ENCODE measurements at regions not wholly inside any gene's neighbourhood (a gene's known extent, or its start where the extent isn't known, plus 50 kb on each side); places are given as distances from the start of the nearest gene placed in this dataset.

DNA sequence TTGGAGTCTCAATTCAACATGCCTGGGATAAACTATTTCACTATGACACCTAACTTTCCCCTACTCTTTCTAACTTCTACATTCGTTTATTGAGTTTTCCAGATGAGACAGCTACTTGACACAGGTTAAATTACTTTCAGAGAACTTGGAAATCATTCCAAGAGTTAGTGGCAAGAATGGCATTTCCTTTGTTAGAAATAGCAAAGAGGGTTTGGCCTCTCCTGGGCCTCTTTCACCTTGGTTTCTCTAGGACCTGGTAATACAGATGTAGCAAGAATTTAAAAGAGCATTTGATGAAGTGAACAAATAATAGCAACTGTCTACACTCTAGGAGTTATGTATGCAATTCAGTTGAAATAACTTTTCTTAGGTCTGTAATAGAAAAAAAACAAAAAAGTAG is 748.9 kb downstream of the MECOM start:
- Histone ChIP-seq H3K4me3 (no peak overlapping the region), H3K27ac (no peak overlapping the region)
- TF ChIP-seq, protein P1, sequence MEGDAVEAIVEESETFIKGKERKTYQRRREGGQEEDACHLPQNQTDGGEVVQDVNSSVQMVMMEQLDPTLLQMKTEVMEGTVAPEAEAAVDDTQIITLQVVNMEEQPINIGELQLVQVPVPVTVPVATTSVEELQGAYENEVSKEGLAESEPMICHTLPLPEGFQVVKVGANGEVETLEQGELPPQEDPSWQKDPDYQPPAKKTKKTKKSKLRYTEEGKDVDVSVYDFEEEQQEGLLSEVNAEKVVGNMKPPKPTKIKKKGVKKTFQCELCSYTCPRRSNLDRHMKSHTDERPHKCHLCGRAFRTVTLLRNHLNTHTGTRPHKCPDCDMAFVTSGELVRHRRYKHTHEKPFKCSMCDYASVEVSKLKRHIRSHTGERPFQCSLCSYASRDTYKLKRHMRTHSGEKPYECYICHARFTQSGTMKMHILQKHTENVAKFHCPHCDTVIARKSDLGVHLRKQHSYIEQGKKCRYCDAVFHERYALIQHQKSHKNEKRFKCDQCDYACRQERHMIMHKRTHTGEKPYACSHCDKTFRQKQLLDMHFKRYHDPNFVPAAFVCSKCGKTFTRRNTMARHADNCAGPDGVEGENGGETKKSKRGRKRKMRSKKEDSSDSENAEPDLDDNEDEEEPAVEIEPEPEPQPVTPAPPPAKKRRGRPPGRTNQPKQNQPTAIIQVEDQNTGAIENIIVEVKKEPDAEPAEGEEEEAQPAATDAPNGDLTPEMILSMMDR (IDR thresholded peaks at IDR 0.05): no peak
- DNase-seq (ENCODE audit: low spot score): no peak

DNA sequence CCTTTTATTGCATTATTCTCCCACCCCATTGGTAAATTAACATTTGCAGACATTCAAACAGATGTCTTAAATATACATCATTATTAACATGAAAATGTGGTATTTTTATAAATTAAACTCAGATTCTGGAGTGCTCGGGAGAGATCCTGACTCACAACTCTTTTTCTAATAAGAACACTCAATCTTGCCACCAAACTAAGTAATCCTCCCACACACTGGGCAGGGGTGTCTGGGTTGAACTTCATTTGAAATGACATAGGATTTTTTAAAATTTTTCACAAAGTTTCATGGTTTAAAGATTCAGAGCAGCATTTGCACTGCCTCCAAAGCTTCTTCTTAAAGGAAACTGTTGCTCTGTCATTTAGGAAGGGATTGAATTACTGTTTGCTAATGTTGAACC is 754.3 kb downstream of the MECOM start:
- TF ChIP-seq, protein P1 (IDR thresholded peaks at IDR 0.05): no peak
- no peak for DNase-seq (ENCODE audit: low spot score)
- no peak overlapping the region for H3K27ac ChIP-seq
- H3K4me3 ChIP-seq: no peak overlapping the region

DNA sequence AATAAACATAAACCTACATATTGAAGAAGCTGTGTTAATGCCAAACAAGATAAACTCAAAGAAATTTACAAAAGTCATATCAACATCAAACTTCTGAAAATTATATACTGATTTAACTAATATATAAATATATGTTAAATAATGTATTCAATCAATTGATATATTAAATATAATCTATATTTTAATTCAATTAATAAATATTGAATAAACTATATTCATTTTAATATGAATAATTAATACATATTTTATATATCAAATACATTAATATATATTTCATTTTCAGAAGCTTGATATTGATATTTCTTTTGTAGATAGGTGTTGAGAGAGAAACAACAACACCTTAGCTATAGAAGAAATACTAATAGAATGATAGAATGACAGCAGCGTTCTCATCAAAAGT is 768.1 kb downstream of the MECOM start:
- no peak for DNase-seq (ENCODE audit: low spot score)
- Histone ChIP-seq H3K27ac (no peak overlapping the region), H3K4me3 (no peak overlapping the region)
- TF ChIP-seq, protein P1 (IDR thresholded peaks at IDR 0.05): no peak

DNA sequence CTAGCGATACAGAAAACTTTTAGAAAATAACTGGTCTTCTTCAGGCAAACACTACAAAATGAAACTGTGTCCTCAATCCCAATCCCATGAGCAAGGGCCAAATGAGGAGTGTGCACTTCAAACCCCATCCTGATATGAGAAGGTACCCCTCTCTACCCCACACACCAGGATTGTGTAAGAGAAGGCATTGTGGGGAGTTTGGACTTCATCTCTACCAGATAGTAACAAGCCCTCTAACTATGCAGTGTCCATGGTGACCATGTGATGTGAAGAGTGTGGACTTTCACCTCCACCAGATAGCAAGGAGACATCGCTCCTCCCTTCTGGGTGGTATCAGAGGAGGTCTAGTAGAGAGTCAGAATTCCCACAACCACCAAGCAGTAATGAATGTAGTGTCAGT is 769.3 kb downstream of the MECOM start:
- TF ChIP-seq, protein P1 (IDR thresholded peaks at IDR 0.05): no peak
- DNase-seq (ENCODE audit: low spot score): no peak
- H3K4me3 ChIP-seq: no peak overlapping the region

DNA sequence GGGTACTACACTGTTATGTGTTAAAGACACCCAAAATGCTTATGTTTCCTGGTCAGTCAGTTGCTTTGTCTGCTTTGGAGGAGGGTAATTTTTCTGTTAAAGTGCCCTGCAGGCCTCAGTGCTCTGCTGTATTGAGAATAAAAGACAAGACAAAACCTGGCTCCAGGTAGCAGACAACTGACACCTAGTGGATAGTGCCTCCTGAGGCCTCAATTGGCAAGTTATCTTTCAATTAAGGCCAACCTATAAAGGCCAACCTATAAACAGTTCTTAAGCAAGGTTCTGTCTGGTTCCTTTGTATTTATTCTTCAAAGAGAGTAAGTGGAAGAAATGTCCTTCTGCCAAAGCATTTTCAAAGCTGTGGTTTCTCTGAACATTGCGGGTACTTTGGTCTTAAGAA is 773.8 kb downstream of the MECOM start:
- H3K4me3 ChIP-seq: no peak overlapping the region
- no peak overlapping the region for H3K27ac ChIP-seq
- DNase-seq (ENCODE audit: low spot score): no peak
- TF ChIP-seq, protein P1 (IDR thresholded peaks at IDR 0.05): no peak

More for the DNA sequence above, 769.3 kb downstream of the MECOM start:
- no peak overlapping the region for H3K27ac ChIP-seq

DNA sequence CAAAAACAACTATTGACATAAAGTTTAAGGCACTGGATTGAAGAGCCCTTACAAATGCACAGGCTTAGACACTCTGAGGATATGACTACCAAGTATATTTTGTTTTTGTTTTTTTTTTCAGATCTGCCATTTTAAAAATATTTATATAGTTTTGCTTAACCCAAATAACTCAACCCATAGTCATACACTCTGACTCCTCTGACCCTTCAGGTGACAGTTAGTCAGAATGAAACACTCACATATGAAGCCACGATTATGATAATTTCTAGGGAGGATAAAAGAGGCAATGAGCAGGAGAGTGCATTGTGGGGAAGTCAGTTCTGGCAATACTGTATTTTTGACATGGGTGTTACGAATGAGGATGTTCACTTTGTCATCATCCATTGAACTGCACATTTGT is 774.7 kb downstream of the MECOM start:
- TF ChIP-seq, protein P1 (IDR thresholded peaks at IDR 0.05): no peak
- no peak for DNase-seq (ENCODE audit: low spot score)
- Histone ChIP-seq H3K27ac (no peak overlapping the region), H3K4me3 (no peak overlapping the region)

DNA sequence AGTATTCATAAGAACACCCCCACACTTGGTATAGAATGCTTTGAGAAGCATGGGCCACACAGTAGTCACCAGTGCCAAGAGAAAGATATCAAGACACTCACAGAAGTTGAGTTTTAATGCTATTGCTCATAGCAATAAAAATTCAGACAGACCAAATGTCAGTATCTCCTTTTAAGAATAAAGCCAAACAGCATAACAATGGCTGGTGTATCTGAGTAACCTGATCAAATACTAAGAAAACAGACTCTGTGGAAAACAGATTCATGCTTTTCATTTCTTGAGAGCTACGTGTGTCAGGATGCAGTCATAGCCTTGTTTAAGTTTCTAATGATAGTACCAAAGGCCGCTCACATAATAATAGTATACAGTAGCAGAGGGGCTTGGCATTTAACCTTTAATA is 778.5 kb downstream of the MECOM start:
- Histone ChIP-seq H3K27ac (no peak overlapping the region), H3K4me3 (no peak overlapping the region)
- DNase-seq (ENCODE audit: low spot score): no peak
- TF ChIP-seq, protein P1 (IDR thresholded peaks at IDR 0.05): no peak

Data from coronary artery (tissue), 2 donors.